HG02938 (cell line): ENCODE measurements at regions not wholly inside any gene's neighbourhood (a gene's known extent, or its start where the extent isn't known, plus 50 kb on each side); places are given as distances from the start of the nearest gene placed in this dataset.

Source experiments
- ATAC-seq: cut with Tn5 transposase; IDR thresholded peaks from one replicate; pipeline ENCODE4 v1.9.1; 2021; ENCODE audit warnings: mild to moderate bottlenecking, moderate library complexity; ENCODE audit not compliant: unreplicated experiment

- no peak for ATAC-seq
Measured at GRCh38 chr2:16466133-16466820, 199.4 kb downstream of the CYRIA start.

GRCh38 chr2:16464641-16465040 is 201.0 kb downstream of the CYRIA start:
- no peak for ATAC-seq

- ATAC-seq, result no peak
Measured at GRCh38 chr2:16462958-16463357, 202.7 kb downstream of the CYRIA start.

- no peak for ATAC-seq
Measured at GRCh38 chr2:16461672-16462071, 204.0 kb downstream of the CYRIA start.

GRCh38 chr2:16459606-16460005 is 206.0 kb downstream of the CYRIA start:
- ATAC-seq, result no peak

- no peak for ATAC-seq
Measured at GRCh38 chr2:16454621-16455020, 211.0 kb downstream of the CYRIA start.

- no peak for ATAC-seq
Measured at GRCh38 chr2:16452123-16452522, 213.5 kb downstream of the CYRIA start.

- no peak for ATAC-seq
Measured at GRCh38 chr2:16446706-16447105, 218.9 kb downstream of the CYRIA start.

GRCh38 chr2:16442971-16443370 is 222.7 kb downstream of the CYRIA start:
- ATAC-seq, result no peak

- ATAC-seq, result no peak
Measured at GRCh38 chr2:16441431-16441830, 224.2 kb downstream of the CYRIA start.

- no peak for ATAC-seq
Measured at GRCh38 chr2:16440898-16441297, 224.7 kb downstream of the CYRIA start.

- no peak for ATAC-seq
Measured at GRCh38 chr2:16438613-16439321, 226.9 kb downstream of the CYRIA start.

GRCh38 chr2:16437189-16437588 is 228.4 kb downstream of the CYRIA start:
- ATAC-seq, result no peak

- ATAC-seq, result no peak
Measured at GRCh38 chr2:16434393-16434792, 231.2 kb downstream of the CYRIA start.

GRCh38 chr2:16430846-16431245 is 234.8 kb downstream of the CYRIA start:
- ATAC-seq, result no peak

GRCh38 chr2:16429431-16430145 is 236.0 kb downstream of the CYRIA start:
- ATAC-seq, result no peak

GRCh38 chr2:16429002-16429401 is 236.6 kb downstream of the CYRIA start:
- no peak for ATAC-seq

GRCh38 chr2:16425462-16426336 is 239.9 kb downstream of the CYRIA start:
- ATAC-seq, result no peak

GRCh38 chr2:16420421-16420820 is 245.2 kb downstream of the CYRIA start:
- ATAC-seq, result no peak

- ATAC-seq, result no peak
Measured at GRCh38 chr2:16417726-16418125, 247.9 kb downstream of the CYRIA start.

- ATAC-seq, result no peak
Measured at GRCh38 chr2:16416651-16417050, 249.0 kb downstream of the CYRIA start.
